GM13976 (cell line): ENCODE measurements at regions not wholly inside any gene's neighbourhood (a gene's known extent, or its start where the extent isn't known, plus 50 kb on each side); places are given as distances from the start of the nearest gene placed in this dataset.

ENCODE experiments used
- DNase-seq: peaks from one replicate; pipeline ENCODE4 v3.0.0; 2012; ENCODE audit warnings: low spot score
- CTCF ChIP-seq: IDR thresholded peaks from 2 replicates; pipeline ENCODE4 v1.5.1; 2012; ENCODE audit warnings: borderline replicate concordance, mild to moderate bottlenecking; ENCODE audit not compliant: insufficient read depth; ENCODE audit errors: extremely low read depth, missing control alignments, control extremely low read depth
- in situ Hi-C: fragments of 300-500 bp; cut with MboI; formaldehyde crosslinking; loops from one replicate; pipeline ENCODE4 v1.12.0; 2022; ENCODE audit warnings: low sequenced_read_pairs, mixed read lengths, inconsistent platforms; ENCODE audit not compliant: unreplicated experiment

- peak; percentile 37 for DNase-seq
- no peak for TF ChIP-seq CTCF
- in situ Hi-C loops = no loop called here
Measured at GRCh38 chr13:97567510-97568243, 133.7 kb downstream of the RAP2A start.

- DNase-seq = no peak
- in situ Hi-C loops = no loop called here
- no peak for TF ChIP-seq CTCF
Measured at GRCh38 chr13:97568850-97569249, 134.9 kb downstream of the RAP2A start.

GRCh38 chr13:97569841-97570240 lies 135.9 kb downstream of the RAP2A start:
- no peak for TF ChIP-seq CTCF
- in situ Hi-C loops = no loop called here
- no peak for DNase-seq

- TF ChIP-seq CTCF = no peak
- in situ Hi-C loops = no loop called here
- no peak for DNase-seq
Measured at GRCh38 chr13:97570442-97570841, 136.5 kb downstream of the RAP2A start.

GRCh38 chr13:97573011-97573410 lies 139.0 kb downstream of the RAP2A start:
- in situ Hi-C loops = no loop called here
- no peak for DNase-seq
- TF ChIP-seq CTCF = no peak

GRCh38 chr13:97574926-97575325 lies 141.0 kb downstream of the RAP2A start:
- peak; percentile 75 for TF ChIP-seq CTCF
- peak; percentile 26 for DNase-seq
- in situ Hi-C loops = no loop called here
